Skeletal muscle satellite cell (primary cell): ENCODE measurements at regions not wholly inside any gene's neighbourhood (a gene's known extent, or its start where the extent isn't known, plus 50 kb on each side); places are given as distances from the start of the nearest gene placed in this dataset.

ENCODE experiments used
- H3K27me3 ChIP-seq: 2 replicates; pipeline ENCODE4 v1.7.0; 2013; ENCODE audit warnings: low read length; ENCODE audit not compliant: control insufficient read depth, insufficient read depth
- H3K36me3 ChIP-seq: 2 replicates; pipeline ENCODE4 v1.7.0; 2013; ENCODE audit warnings: mild to moderate bottlenecking, control low read depth, low read length; ENCODE audit not compliant: insufficient read depth
- H3K4me1 ChIP-seq: 2 replicates; pipeline ENCODE4 v1.7.0; 2013; ENCODE audit warnings: low read length; ENCODE audit not compliant: control insufficient read depth, insufficient read depth
- H3K4me2 ChIP-seq: 2 replicates; pipeline ENCODE4 v1.7.0; 2013; ENCODE audit warnings: mild to moderate bottlenecking, low read length
- H3K4me3 ChIP-seq: 2 replicates; pipeline ENCODE4 v1.7.0; 2013; ENCODE audit warnings: low read length
- H3K9ac ChIP-seq: 2 replicates; pipeline ENCODE4 v1.7.0; 2013; ENCODE audit warnings: mild to moderate bottlenecking, low read depth, low read length, moderate library complexity
- H3K9me3 ChIP-seq: replicated peaks from 2 replicates; pipeline ENCODE4 v1.7.0; 2013; ENCODE audit warnings: mild to moderate bottlenecking, control low read depth, low read length

GRCh38 chr18:73408469-73408868 is 540.7 kb upstream of the NETO1 start:
- no peak overlapping the region for H3K9ac ChIP-seq
- no peaks in the 10 kb centered on the region for H3K27me3 ChIP-seq
- H3K4me3 ChIP-seq = no peak overlapping the region
- H3K4me2 ChIP-seq = no peak overlapping the region
- no peaks in the 10 kb centered on the region for H3K4me1 ChIP-seq
- H3K36me3 ChIP-seq = no peaks in the 10 kb centered on the region
- no peaks in the 10 kb centered on the region for H3K9me3 ChIP-seq

- Histone ChIP-seq H3K9me3 (no peaks in the 10 kb centered on the region), H3K27me3 (no peaks in the 10 kb centered on the region), H3K4me2 (no peak overlapping the region), H3K9ac (no peak overlapping the region), H3K4me3 (no peak overlapping the region), H3K4me1 (no peaks in the 10 kb centered on the region), H3K36me3 (no peaks in the 10 kb centered on the region)
Measured at GRCh38 chr18:73407506-73407905, 539.7 kb upstream of the NETO1 start.

- Histone ChIP-seq H3K4me1 (peaks cover 13% of the 10 kb centered on the region), H3K9me3 (peaks cover 3% of the 10 kb centered on the region), H3K4me3 (no peak overlapping the region), H3K9ac (no peak overlapping the region), H3K4me2 (no peak overlapping the region), H3K27me3 (no peaks in the 10 kb centered on the region), H3K36me3 (no peaks in the 10 kb centered on the region)
Measured at GRCh38 chr18:73384246-73384645, 516.5 kb upstream of the NETO1 start.

- Histone ChIP-seq H3K36me3 (no peaks in the 10 kb centered on the region), H3K9ac (no peak overlapping the region), H3K9me3 (no peaks in the 10 kb centered on the region), H3K27me3 (no peaks in the 10 kb centered on the region), H3K4me1 (peaks cover 13% of the 10 kb centered on the region), H3K4me2 (no peak overlapping the region), H3K4me3 (no peak overlapping the region)
Measured at GRCh38 chr18:73381699-73382036, 513.9 kb upstream of the NETO1 start.

- Histone ChIP-seq H3K9ac (no peak overlapping the region), H3K4me1 (peaks cover 13% of the 10 kb centered on the region), H3K27me3 (no peaks in the 10 kb centered on the region), H3K36me3 (no peaks in the 10 kb centered on the region), H3K9me3 (no peaks in the 10 kb centered on the region), H3K4me3 (no peak overlapping the region), H3K4me2 (no peak overlapping the region)
Measured at GRCh38 chr18:73381016-73381698, 513.4 kb upstream of the NETO1 start.

GRCh38 chr18:73366713-73367112 is 498.9 kb upstream of the NETO1 start:
- Histone ChIP-seq H3K4me3 (no peak overlapping the region), H3K9ac (no peak overlapping the region), H3K36me3 (no peaks in the 10 kb centered on the region), H3K27me3 (no peaks in the 10 kb centered on the region), H3K9me3 (no peaks in the 10 kb centered on the region), H3K4me1 (peaks cover 4% of the 10 kb centered on the region), H3K4me2 (no peak overlapping the region)

- H3K4me3 ChIP-seq = no peak overlapping the region
- no peak overlapping the region for H3K4me2 ChIP-seq
- H3K9me3 ChIP-seq = no peaks in the 10 kb centered on the region
- no peak overlapping the region for H3K9ac ChIP-seq
- peaks cover 4% of the 10 kb centered on the region for H3K4me1 ChIP-seq
- no peaks in the 10 kb centered on the region for H3K36me3 ChIP-seq
- H3K27me3 ChIP-seq = no peaks in the 10 kb centered on the region
Measured at GRCh38 chr18:73365018-73365417, 497.2 kb upstream of the NETO1 start.

- no peaks in the 10 kb centered on the region for H3K4me1 ChIP-seq
- no peak overlapping the region for H3K4me3 ChIP-seq
- no peaks in the 10 kb centered on the region for H3K36me3 ChIP-seq
- no peak overlapping the region for H3K4me2 ChIP-seq
- no peaks in the 10 kb centered on the region for H3K27me3 ChIP-seq
- H3K9me3 ChIP-seq = no peaks in the 10 kb centered on the region
- H3K9ac ChIP-seq = no peak overlapping the region
Measured at GRCh38 chr18:73355121-73355520, 487.3 kb upstream of the NETO1 start.

- Histone ChIP-seq H3K27me3 (no peaks in the 10 kb centered on the region), H3K4me3 (no peak overlapping the region), H3K4me1 (no peaks in the 10 kb centered on the region), H3K4me2 (no peak overlapping the region), H3K9me3 (no peaks in the 10 kb centered on the region), H3K9ac (no peak overlapping the region), H3K36me3 (no peaks in the 10 kb centered on the region)
Measured at GRCh38 chr18:73352546-73352945, 484.8 kb upstream of the NETO1 start.

- Histone ChIP-seq H3K4me3 (no peak overlapping the region), H3K9me3 (peaks cover 8% of the 10 kb centered on the region), H3K4me2 (no peak overlapping the region), H3K9ac (no peak overlapping the region), H3K36me3 (no peaks in the 10 kb centered on the region), H3K27me3 (no peaks in the 10 kb centered on the region), H3K4me1 (peaks cover 8% of the 10 kb centered on the region)
Measured at GRCh38 chr18:73340135-73340977, 472.6 kb upstream of the NETO1 start.

- Histone ChIP-seq H3K36me3 (no peaks in the 10 kb centered on the region), H3K9me3 (no peaks in the 10 kb centered on the region), H3K4me3 (no peak overlapping the region), H3K9ac (no peak overlapping the region), H3K4me2 (no peak overlapping the region), H3K27me3 (no peaks in the 10 kb centered on the region), H3K4me1 (no peaks in the 10 kb centered on the region)
Measured at GRCh38 chr18:73331212-73331772, 463.5 kb upstream of the NETO1 start.
